ENCODE measurements at regions not wholly inside any gene's neighbourhood (a gene's known extent, or its start where the extent isn't known, plus 50 kb on each side); places are given as distances from the start of the nearest gene placed in this dataset.

DNA sequence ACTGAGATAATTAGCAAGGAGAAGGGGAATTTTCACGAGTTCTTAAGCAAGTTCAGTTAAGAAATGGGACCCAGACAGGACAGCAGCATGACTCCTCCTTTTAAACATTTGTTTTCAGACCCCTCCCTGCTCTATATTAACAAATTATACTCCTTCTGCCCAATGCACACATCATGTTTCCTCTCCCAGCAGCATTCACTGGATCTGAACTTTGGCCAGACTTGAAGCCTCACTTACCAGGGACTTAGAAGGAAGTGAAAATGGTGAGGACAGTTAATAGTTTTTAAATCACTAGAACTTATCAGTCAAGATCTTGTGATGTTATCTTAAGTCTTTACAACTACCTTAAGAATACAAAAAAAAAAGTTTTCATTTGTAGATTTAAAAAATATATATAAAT, 1174.7 kb upstream of the MAP3K7 start:
- no peak for DNase-seq (ENCODE audit: low spot score in 2 of 2)
- intact Hi-C loops (cut with DNase I; ENCODE audit: low total_unique reads): no loop called here
- 50 to 75% methylated on average over 1 of the region's 1 CpG for WGBS, 2 donors
- TF ChIP-seq POLR2A (IDR thresholded peaks at IDR 0.05) (no peak), CTCF (IDR thresholded peaks at IDR 0.05) (no peak)
- H3K4me3 ChIP-seq (ENCODE audit: low read depth, poor library complexity, severe bottlenecking): no peak overlapping the region

GRCh38 chr6:91754691-91755090, 1167.8 kb upstream of the MAP3K7 start:
- TF ChIP-seq CTCF (IDR thresholded peaks at IDR 0.05): no peak
- no peak for TF ChIP-seq POLR2A (IDR thresholded peaks at IDR 0.05)
- intact Hi-C loops (cut with DNase I; ENCODE audit: low total_unique reads): no loop called here
- 73 to 74% methylated on average over 1 of the region's 1 CpG for WGBS, 2 donors
- H3K4me3 ChIP-seq (ENCODE audit: low read depth, poor library complexity, severe bottlenecking): no peak overlapping the region
- no peak for DNase-seq (ENCODE audit: low spot score in 2 of 2)

DNA sequence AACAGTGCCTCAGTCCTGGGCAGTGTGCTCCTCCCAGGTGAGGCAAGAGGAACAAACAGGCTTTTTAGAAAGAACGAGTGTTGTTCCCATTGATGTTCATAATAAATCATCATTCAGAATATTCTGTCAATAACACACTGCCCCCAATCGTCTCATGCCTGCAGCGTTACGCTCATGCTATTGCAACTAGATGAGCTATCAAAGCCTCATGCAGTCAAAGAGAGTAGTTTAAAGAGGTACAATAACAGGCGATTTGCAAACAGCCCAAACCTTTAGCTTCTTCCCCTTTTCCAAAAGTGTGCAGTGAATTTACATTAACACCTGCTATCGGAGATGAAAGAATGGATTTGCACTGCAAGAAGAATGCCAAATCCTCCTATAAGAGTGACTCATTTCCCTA, 1164.7 kb upstream of the MAP3K7 start:
- no peak for TF ChIP-seq CTCF (IDR thresholded peaks at IDR 0.05)
- no peak for TF ChIP-seq POLR2A (IDR thresholded peaks at IDR 0.05)
- WGBS, 2 donors: 56 to 65% methylated on average over 6 of the region's 6 CpGs
- H3K4me3 ChIP-seq (ENCODE audit: low read depth, poor library complexity, severe bottlenecking): no peak overlapping the region
- intact Hi-C loops (cut with DNase I; ENCODE audit: low total_unique reads): no loop called here
- no peak for DNase-seq (ENCODE audit: low spot score in 2 of 2)

- 38 to 45% methylated on average over 3 of the region's 3 CpGs for WGBS, 2 donors
- no peak overlapping the region for H3K4me3 ChIP-seq (ENCODE audit: low read depth, poor library complexity, severe bottlenecking)
- TF ChIP-seq CTCF (IDR thresholded peaks at IDR 0.05) (no peak), POLR2A (IDR thresholded peaks at IDR 0.05) (no peak)
- no peak for DNase-seq (ENCODE audit: low spot score in 2 of 2)
- intact Hi-C loops (cut with DNase I; ENCODE audit: low total_unique reads): no loop called here
These were observed 1157.7 kb upstream of the MAP3K7 start for GRCh38 chr6:91744566-91744965.

- WGBS, 2 donors: 61 to 71% methylated on average over 2 of the region's 2 CpGs
- H3K4me3 ChIP-seq (ENCODE audit: low read depth, poor library complexity, severe bottlenecking): no peak overlapping the region
- TF ChIP-seq CTCF (IDR thresholded peaks at IDR 0.05) (no peak), POLR2A (IDR thresholded peaks at IDR 0.05) (no peak)
- DNase-seq (ENCODE audit: low spot score in 2 of 2): no peak
- intact Hi-C loops (cut with DNase I; ENCODE audit: low total_unique reads): no loop called here
These were observed 1156.9 kb upstream of the MAP3K7 start for GRCh38 chr6:91743756-91744155.

GRCh38 chr6:91731939-91732338, 1145.1 kb upstream of the MAP3K7 start:
- no peak for TF ChIP-seq CTCF (IDR thresholded peaks at IDR 0.05)
- intact Hi-C loops (cut with DNase I; ENCODE audit: low total_unique reads): no loop called here
- no peak for DNase-seq (ENCODE audit: low spot score in 2 of 2)
- H3K4me3 ChIP-seq (ENCODE audit: low read depth, poor library complexity, severe bottlenecking): no peak overlapping the region
